Neural progenitor cell (in vitro differentiated cells): ENCODE measurements at regions not wholly inside any gene's neighbourhood (a gene's known extent, or its start where the extent isn't known, plus 50 kb on each side); places are given as distances from the start of the nearest gene placed in this dataset.

Source experiments
- DNase-seq: peaks from one replicate; pipeline ENCODE4 v3.0.0-alpha.2; 2016; ENCODE audit warnings: low spot score
- H2AFZ ChIP-seq: fragments of 200-600 bp; sonication (generic); replicated peaks from 2 replicates; pipeline ENCODE4 v1.6.1; 2016; ENCODE audit warnings: antibody characterized with exemption
- H3F3A ChIP-seq: fragments of 200-600 bp; sonication (generic); 2 replicates; pipeline ENCODE4 v1.6.1; 2016; ENCODE audit warnings: antibody characterized with exemption, low read depth
- H3K27ac ChIP-seq: fragments of 200-600 bp; sonication (generic); 2 replicates; pipeline ENCODE4 v1.5.1; 2016; ENCODE audit warnings: mild to moderate bottlenecking
- H3K27me3 ChIP-seq: fragments of 200-600 bp; sonication (generic); 2 replicates; pipeline ENCODE4 v1.6.1; 2016; ENCODE audit warnings: mild to moderate bottlenecking, moderate library complexity
- H3K36me3 ChIP-seq: fragments of 200-600 bp; sonication (generic); 2 replicates; pipeline ENCODE4 v1.5.1; 2016
- H3K4me1 ChIP-seq: fragments of 200-600 bp; sonication (generic); 2 replicates; pipeline ENCODE4 v1.6.1; 2016; ENCODE audit warnings: mixed run types
- H3K4me2 ChIP-seq: fragments of 200-600 bp; sonication (generic); 2 replicates; pipeline ENCODE4 v1.6.1; 2016
- H3K4me3 ChIP-seq: fragments of 200-600 bp; sonication (generic); 2 replicates; pipeline ENCODE4 v1.5.1; 2016
- H3K79me2 ChIP-seq: fragments of 200-600 bp; sonication (generic); 2 replicates; pipeline ENCODE4 v1.6.1; 2016; ENCODE audit warnings: low read depth
- H3K9ac ChIP-seq: fragments of 200-600 bp; sonication (generic); 2 replicates; pipeline ENCODE4 v1.6.1; 2016
- H3K9me3 ChIP-seq: fragments of 200-600 bp; sonication (generic); 2 replicates; pipeline ENCODE4 v1.5.1; 2016; ENCODE audit warnings: low read depth
- H4K20me1 ChIP-seq: fragments of 200-600 bp; sonication (generic); 2 replicates; pipeline ENCODE4 v1.6.1; 2016; ENCODE audit warnings: low read depth
- H3K27ac Mint-ChIP-seq: 3 replicates; pipeline ENCODE4 v1.8.0; 2021; ENCODE audit warnings: mixed read lengths
- H3K27me3 Mint-ChIP-seq: 2 replicates; pipeline ENCODE4 v1.8.0; 2022; ENCODE audit warnings: low read depth, mild to moderate bottlenecking, inconsistent platforms, moderate library complexity, mixed read lengths; ENCODE audit not compliant: insufficient read depth
- H3K36me3 Mint-ChIP-seq: 3 replicates; pipeline ENCODE4 v1.8.0; 2021; ENCODE audit warnings: mixed read lengths
- H3K4me1 Mint-ChIP-seq: 3 replicates; pipeline ENCODE4 v1.8.0; 2021; ENCODE audit warnings: mixed read lengths
- H3K4me3 Mint-ChIP-seq: 3 replicates; pipeline ENCODE4 v1.8.0; 2021; ENCODE audit warnings: mild to moderate bottlenecking, moderate library complexity, mixed read lengths
- H3K9me3 Mint-ChIP-seq: 3 replicates; pipeline ENCODE4 v1.8.0; 2020; ENCODE audit warnings: mixed read lengths
- CTCF ChIP-seq: fragments of 200-600 bp; sonication (generic); IDR thresholded peaks from 2 replicates; pipeline ENCODE4 v1.5.1; 2017; ENCODE audit warnings: antibody characterized with exemption, mild to moderate bottlenecking
- EZH2 ChIP-seq: fragments of 200-600 bp; sonication (generic); IDR thresholded peaks from 2 replicates; pipeline ENCODE4 v1.6.1; 2017; ENCODE audit warnings: antibody characterized with exemption, mild to moderate bottlenecking, moderate library complexity
- EZH2phosphoT487 ChIP-seq: fragments of 200-600 bp; sonication (generic); IDR thresholded peaks from 2 replicates; pipeline ENCODE4 v1.6.1; 2017; ENCODE audit warnings: antibody characterized with exemption

DNA sequence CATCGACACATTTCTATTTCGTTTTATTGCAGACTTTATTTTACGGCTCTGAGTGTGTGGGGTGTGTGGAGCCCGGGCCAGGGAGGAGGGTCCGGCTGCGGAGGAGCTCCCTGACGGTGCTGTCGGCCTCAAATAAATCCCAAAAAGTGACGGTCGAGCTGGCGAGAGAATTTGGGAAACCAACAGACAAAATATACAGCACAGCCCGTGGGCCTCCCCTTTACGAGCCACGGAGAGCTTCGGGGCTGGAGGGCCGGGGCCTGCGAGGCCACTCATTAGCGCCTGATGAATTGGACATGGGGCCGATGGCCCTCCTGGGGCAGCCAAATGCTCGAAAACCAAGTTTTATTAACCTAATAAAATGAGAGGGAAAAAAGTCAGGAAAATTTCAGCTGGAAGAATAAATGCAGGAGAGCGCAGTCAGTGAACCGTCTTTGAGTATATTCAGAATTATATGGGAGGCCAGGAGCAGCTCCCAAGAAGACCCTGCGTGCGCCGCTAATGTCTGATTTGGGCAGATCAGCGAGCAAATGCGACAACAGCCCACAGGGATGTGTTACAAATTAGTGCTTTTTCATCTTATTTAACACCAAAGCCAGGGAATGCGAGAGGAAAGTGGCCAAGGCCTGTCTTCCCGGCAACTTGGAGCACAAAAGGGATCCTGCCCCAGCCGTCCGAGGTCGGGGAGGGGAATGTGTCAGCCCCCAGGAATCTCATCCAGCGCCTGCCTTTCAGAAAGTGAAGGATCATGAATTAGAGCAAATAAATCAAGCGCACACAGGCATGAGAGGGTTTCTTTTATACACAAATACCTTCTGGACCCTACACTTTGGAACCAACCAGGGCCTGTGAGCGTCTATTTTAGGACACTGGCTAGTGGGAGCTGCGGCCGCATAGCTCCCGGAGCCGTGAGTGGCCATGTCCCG is 249.1 kb downstream of the C16orf95 start:
- Mint-ChIP-seq H3K9me3 (peaks cover 2% of the 10 kb centered on the region), H3K27me3 (peaks cover 11% of the 10 kb centered on the region), H3K4me3 (no peak overlapping the region), H3K4me1 (peaks cover 42% of the 10 kb centered on the region), H3K27ac (no peak overlapping the region), H3K36me3 (no peaks in the 10 kb centered on the region)
- H3K4me3 ChIP-seq: no peak overlapping the region
- H3K4me1 ChIP-seq: peaks cover 14% of the 10 kb centered on the region
- no peaks in the 10 kb centered on the region for H4K20me1 ChIP-seq
- DNase-seq: peak; percentile 45
- no peaks in the 10 kb centered on the region for H3K36me3 ChIP-seq
- H3K27me3 ChIP-seq: peaks cover 3% of the 10 kb centered on the region
- no peaks in the 10 kb centered on the region for H3K79me2 ChIP-seq
- no peaks in the 10 kb centered on the region for H3K9me3 ChIP-seq
- no peaks in the 10 kb centered on the region for H3F3A ChIP-seq
- peak overlapping the region; percentile 14 for H3K27ac ChIP-seq
- TF ChIP-seq EZH2 (no peak), CTCF (no peak), EZH2phosphoT487 (no peak)
- H3K9ac ChIP-seq: no peak overlapping the region
- H2AFZ ChIP-seq: peak overlapping the region; percentile 72
- no peak overlapping the region for H3K4me2 ChIP-seq

DNA sequence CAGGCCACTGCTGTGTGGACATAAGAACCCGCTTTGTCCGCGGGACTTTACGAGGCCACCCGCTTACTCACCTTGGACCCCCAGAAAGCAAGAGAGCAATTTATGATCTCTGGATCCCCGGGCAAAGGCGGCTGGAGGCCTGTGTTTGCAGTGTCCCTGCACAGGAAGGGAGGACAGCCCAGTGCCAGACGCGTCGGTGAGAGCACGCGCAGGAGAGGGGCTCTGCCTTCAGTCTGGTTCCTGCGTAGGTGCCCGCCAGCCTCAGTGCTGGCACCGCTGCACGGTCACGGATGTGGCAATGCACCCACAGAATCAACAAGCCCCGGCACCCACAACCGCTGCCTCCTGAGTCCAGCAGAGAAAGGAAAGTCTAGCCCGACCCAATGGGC is 248.4 kb downstream of the C16orf95 start:
- H3K4me3 ChIP-seq: no peak overlapping the region
- peaks cover 42% of the 10 kb centered on the region for H3K4me1 Mint-ChIP-seq
- no peak for DNase-seq
- no peaks in the 10 kb centered on the region for H3K36me3 ChIP-seq
- H3F3A ChIP-seq: no peaks in the 10 kb centered on the region
- no peaks in the 10 kb centered on the region for H3K9me3 ChIP-seq
- H3K79me2 ChIP-seq: no peaks in the 10 kb centered on the region
- no peak for TF ChIP-seq EZH2phosphoT487
- no peak for TF ChIP-seq EZH2
- no peak for TF ChIP-seq CTCF
- no peak overlapping the region for H3K4me2 ChIP-seq
- H3K27me3 Mint-ChIP-seq: peaks cover 9% of the 10 kb centered on the region
- no peaks in the 10 kb centered on the region for H3K36me3 Mint-ChIP-seq
- H4K20me1 ChIP-seq: no peaks in the 10 kb centered on the region
- peaks cover 3% of the 10 kb centered on the region for H3K27me3 ChIP-seq
- H3K9ac ChIP-seq: no peak overlapping the region
- H3K9me3 Mint-ChIP-seq: peaks cover 2% of the 10 kb centered on the region
- H3K27ac Mint-ChIP-seq: peak overlapping the region; percentile 79
- H3K27ac ChIP-seq: no peak overlapping the region
- H2AFZ ChIP-seq: peak overlapping the region; percentile 72
- H3K4me1 ChIP-seq: peaks cover 14% of the 10 kb centered on the region
- no peak overlapping the region for H3K4me3 Mint-ChIP-seq

DNA sequence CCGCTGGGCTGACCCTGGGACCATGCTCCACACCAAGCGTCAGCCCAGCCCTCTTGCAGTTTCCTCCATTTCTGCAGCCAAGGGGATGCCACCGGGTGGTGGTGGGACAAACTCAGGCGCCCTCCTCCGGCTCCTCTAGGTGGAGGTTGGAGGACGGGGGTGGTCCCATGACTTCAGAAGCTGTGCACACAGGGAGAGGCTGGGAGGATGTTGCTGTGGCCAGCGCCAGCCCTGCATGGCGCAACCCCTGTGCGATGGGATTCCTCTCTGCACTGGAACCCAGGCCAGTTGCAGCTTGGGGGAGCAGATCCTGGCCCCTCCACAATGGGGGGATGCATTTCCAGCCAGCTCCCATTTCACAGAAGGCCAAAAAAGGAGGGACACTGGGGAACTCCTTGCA is 246.5 kb downstream of the C16orf95 start:
- DNase-seq: no peak
- H4K20me1 ChIP-seq: no peaks in the 10 kb centered on the region
- Mint-ChIP-seq H3K4me1 (peaks cover 44% of the 10 kb centered on the region), H3K27me3 (peaks cover 9% of the 10 kb centered on the region), H3K27ac (no peak overlapping the region), H3K36me3 (no peaks in the 10 kb centered on the region), H3K9me3 (peaks cover 2% of the 10 kb centered on the region), H3K4me3 (no peak overlapping the region)
- no peak overlapping the region for H3K4me2 ChIP-seq
- no peaks in the 10 kb centered on the region for H3F3A ChIP-seq
- H3K4me3 ChIP-seq: no peak overlapping the region
- H3K79me2 ChIP-seq: no peaks in the 10 kb centered on the region
- no peak for TF ChIP-seq EZH2phosphoT487
- no peak for TF ChIP-seq CTCF
- no peak for TF ChIP-seq EZH2
- no peaks in the 10 kb centered on the region for H3K9me3 ChIP-seq
- H3K9ac ChIP-seq: no peak overlapping the region
- H3K27me3 ChIP-seq: no peaks in the 10 kb centered on the region
- H3K36me3 ChIP-seq: no peaks in the 10 kb centered on the region
- H2AFZ ChIP-seq: no peak overlapping the region
- peaks cover 25% of the 10 kb centered on the region for H3K4me1 ChIP-seq
- no peak overlapping the region for H3K27ac ChIP-seq
